GM21723 (cell line): ENCODE measurements at regions not wholly inside any gene's neighbourhood (a gene's known extent, or its start where the extent isn't known, plus 50 kb on each side); places are given as distances from the start of the nearest gene placed in this dataset.
"Not testable (repeated sequence)": the region's sequence is repeated elsewhere in the genome, so short reads cannot be mapped to it uniquely, and the experiment has no call there.

Experiments used
- ATAC-seq: cut with Tn5 transposase; IDR thresholded peaks from one replicate; pipeline ENCODE4 v1.9.1; 2021; ENCODE audit warnings: mild to moderate bottlenecking, moderate library complexity; ENCODE audit not compliant: unreplicated experiment

- no peak for ATAC-seq
Measured at GRCh38 chr6:163867518-163868292, 453.2 kb downstream of the QKI start.

GRCh38 chr6:163866192-163866591, 451.7 kb downstream of the QKI start:
- ATAC-seq = no peak

- ATAC-seq = no peak
Measured at GRCh38 chr6:163863565-163863964, 449.0 kb downstream of the QKI start.

- no peak for ATAC-seq
Measured at GRCh38 chr6:163862701-163863100, 448.2 kb downstream of the QKI start.

- ATAC-seq = no peak
Measured at GRCh38 chr6:163861627-163862026, 447.1 kb downstream of the QKI start.

- ATAC-seq = no peak
Measured at GRCh38 chr6:163860287-163861081, 446.0 kb downstream of the QKI start.

- ATAC-seq = not testable (repeated sequence)
Measured at GRCh38 chr6:163858870-163859269, 444.4 kb downstream of the QKI start.

GRCh38 chr6:163857421-163857820, 442.9 kb downstream of the QKI start:
- no peak for ATAC-seq

- ATAC-seq = no peak
Measured at GRCh38 chr6:163850874-163851273, 436.4 kb downstream of the QKI start.

GRCh38 chr6:163844761-163845160, 430.2 kb downstream of the QKI start:
- ATAC-seq = no peak

GRCh38 chr6:163844357-163844756, 429.8 kb downstream of the QKI start:
- ATAC-seq = no peak

- ATAC-seq = no peak
Measured at GRCh38 chr6:163843218-163843617, 428.7 kb downstream of the QKI start.

- ATAC-seq = no peak
Measured at GRCh38 chr6:163842467-163842866, 427.9 kb downstream of the QKI start.

- ATAC-seq = no peak
Measured at GRCh38 chr6:163841733-163842132, 427.2 kb downstream of the QKI start.

- ATAC-seq = no peak
Measured at GRCh38 chr6:163841326-163841725, 426.8 kb downstream of the QKI start.

GRCh38 chr6:163840880-163841279, 426.4 kb downstream of the QKI start:
- no peak for ATAC-seq

- ATAC-seq = no peak
Measured at GRCh38 chr6:163839296-163839695, 424.8 kb downstream of the QKI start.

GRCh38 chr6:163837691-163838431, 423.3 kb downstream of the QKI start:
- no peak for ATAC-seq

GRCh38 chr6:163836876-163837690, 422.6 kb downstream of the QKI start:
- no peak for ATAC-seq

GRCh38 chr6:163835439-163836171, 421.1 kb downstream of the QKI start:
- no peak for ATAC-seq
